SK-N-MC (cell line): ENCODE measurements at regions not wholly inside any gene's neighbourhood (a gene's known extent, or its start where the extent isn't known, plus 50 kb on each side); places are given as distances from the start of the nearest gene placed in this dataset.

Source experiments
- DNase-seq: peaks from one replicate; pipeline ENCODE4 v3.0.0-alpha.2; 2011; ENCODE audit warnings: low read depth, low spot score
- H3K27ac ChIP-seq: fragments of 200-600 bp; sonication (generic); 2 replicates; pipeline ENCODE4 v1.5.1; 2016; ENCODE audit warnings: mixed run types
- H3K36me3 ChIP-seq: fragments of 200-600 bp; sonication (generic); 2 replicates; pipeline ENCODE4 v1.6.1; 2017; ENCODE audit warnings: antibody characterized with exemption, low read length, mixed read lengths; ENCODE audit not compliant: insufficient read depth
- H3K4me3 ChIP-seq: fragments of 200-600 bp; sonication (generic); 2 replicates; pipeline ENCODE4 v1.5.1; 2016
- H3K9ac ChIP-seq: fragments of 200-600 bp; sonication (generic); 2 replicates; pipeline ENCODE4 v1.8.0; 2017; ENCODE audit warnings: mixed run types, mixed read lengths; ENCODE audit not compliant: insufficient read length
- H3K9me3 ChIP-seq: fragments of 200-600 bp; sonication (generic); 2 replicates; pipeline ENCODE4 v1.6.1; 2017; ENCODE audit warnings: low read depth, mild to moderate bottlenecking, antibody characterized with exemption, low read length, moderate library complexity, mixed read lengths
- EZH2 ChIP-seq: fragments of 200-600 bp; sonication (generic); IDR thresholded peaks from one replicate; pipeline ENCODE4 v1.6.1; 2017; ENCODE audit warnings: antibody characterized with exemption
- FOXP2 ChIP-seq: optimal IDR thresholded peaks from 2 replicates; pipeline ENCODE3; 2011; ENCODE audit warnings: mild to moderate bottlenecking, moderate library complexity; ENCODE audit not compliant: insufficient read depth; ENCODE audit errors: extremely low read length, control extremely low read depth
- POLR2AphosphoS5 ChIP-seq: IDR thresholded peaks from 2 replicates; pipeline ENCODE4 v1.6.1; 2012; ENCODE audit warnings: mild to moderate bottlenecking, low read depth, low read length, borderline replicate concordance

DNA sequence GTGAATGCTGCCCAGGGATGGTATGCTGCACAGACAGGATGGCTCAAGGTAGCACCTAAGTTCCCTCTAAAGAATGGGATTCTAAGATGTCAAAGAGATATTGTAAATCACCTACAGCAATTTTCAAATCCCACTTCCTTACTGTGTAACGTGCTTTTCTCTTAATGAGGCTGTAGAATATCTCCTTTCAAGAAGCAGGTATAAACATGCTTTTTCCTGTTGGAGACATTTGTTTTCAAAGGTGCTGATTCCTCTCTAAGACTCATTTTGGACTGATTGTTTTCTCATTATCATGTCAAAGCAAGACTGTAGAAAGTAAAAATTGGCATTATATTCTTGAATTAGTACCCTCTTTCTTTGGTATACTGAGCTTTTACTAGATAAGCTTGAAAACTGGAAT is 412.6 kb upstream of the PAPPA start:
- peaks cover 4% of the 10 kb centered on the region; the same call in 1 of the 2 replicates for H3K36me3 ChIP-seq
- H3K4me3 ChIP-seq, result no peak overlapping the region
- no peak for TF ChIP-seq FOXP2
- TF ChIP-seq POLR2AphosphoS5, result no peak
- no peak for TF ChIP-seq EZH2
- H3K27ac ChIP-seq, result no peak overlapping the region
- no peak for DNase-seq
- no peak overlapping the region for H3K9ac ChIP-seq
- peaks cover 8% of the 10 kb centered on the region; the same call in 1 of the 2 replicates for H3K9me3 ChIP-seq

DNA sequence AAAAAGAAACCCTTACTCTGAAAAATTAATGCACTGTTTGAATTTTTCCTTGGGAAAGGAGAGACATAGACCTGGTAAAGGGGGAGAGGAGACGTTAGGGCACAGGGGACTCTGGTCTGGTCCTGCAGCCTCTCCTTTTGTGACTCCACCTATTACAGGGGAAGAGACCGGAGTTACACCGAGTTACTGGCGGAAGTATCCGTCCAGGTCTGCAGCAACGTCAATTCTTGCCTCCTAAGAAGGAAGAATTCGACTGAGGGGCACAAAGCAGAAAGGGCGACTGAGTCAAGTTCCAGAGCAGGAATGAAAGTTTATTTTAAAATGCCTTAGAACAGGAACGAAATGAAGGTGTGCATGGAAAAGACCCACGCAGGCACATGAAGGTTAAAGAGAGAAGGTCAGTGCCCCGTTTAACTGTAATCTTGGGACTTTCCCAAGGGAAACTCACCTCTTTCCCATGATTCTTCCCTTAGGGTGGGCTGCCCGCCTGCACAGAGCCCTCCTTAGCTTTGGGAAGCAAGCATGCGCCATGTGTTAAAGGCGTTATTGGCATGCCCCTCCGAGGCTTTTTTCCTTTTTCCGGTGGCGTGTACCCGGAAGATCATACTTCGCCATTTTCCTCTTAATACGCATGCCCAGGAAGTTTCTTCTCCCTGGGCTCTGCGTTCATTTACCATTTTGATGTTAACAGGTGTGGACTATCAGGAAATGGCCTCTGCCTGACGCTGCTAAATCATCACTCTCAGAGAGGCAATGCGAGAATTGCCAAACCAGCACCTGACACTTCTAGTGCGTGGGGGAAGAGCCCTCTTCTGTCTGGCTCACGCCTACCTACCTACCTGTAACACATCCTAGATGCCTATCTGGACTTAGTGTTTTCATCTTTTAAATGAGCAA is 409.6 kb upstream of the PAPPA start:
- no peak for TF ChIP-seq EZH2
- no peak for TF ChIP-seq POLR2AphosphoS5
- no peak for TF ChIP-seq FOXP2

DNA sequence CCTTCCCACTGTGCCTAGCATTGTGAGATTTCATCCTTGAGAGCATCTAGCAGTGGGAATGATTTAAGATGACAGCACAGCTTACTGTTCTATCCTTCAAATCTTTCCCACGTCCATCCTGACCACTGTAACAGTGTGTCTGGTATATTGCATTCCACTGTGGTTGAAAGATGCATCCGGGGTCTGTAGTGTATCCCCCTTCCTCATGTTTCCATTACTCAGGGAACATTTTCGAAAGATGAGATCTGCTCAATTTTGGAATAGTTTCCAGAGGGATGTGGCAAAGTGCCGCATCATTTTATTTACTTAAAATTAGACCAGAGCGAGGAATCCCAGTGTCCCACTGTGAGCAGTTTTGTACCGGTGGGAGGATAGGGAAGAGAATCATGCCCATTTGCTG is 407.1 kb upstream of the PAPPA start:
- Histone ChIP-seq H3K4me3 (no peak overlapping the region), H3K27ac (no peak overlapping the region), H3K36me3 (no peaks in the 10 kb centered on the region), H3K9ac (no peak overlapping the region), H3K9me3 (no peaks in the 10 kb centered on the region)
- TF ChIP-seq EZH2, result no peak
- TF ChIP-seq FOXP2, result no peak
- no peak for TF ChIP-seq POLR2AphosphoS5
- DNase-seq, result no peak

More for the DNA sequence above, 409.6 kb upstream of the PAPPA start:
- no peaks in the 10 kb centered on the region for H3K9me3 ChIP-seq
- no peak overlapping the region for H3K27ac ChIP-seq
- no peak for DNase-seq
- H3K9ac ChIP-seq, result no peak overlapping the region
- H3K36me3 ChIP-seq, result no peaks in the 10 kb centered on the region
- H3K4me3 ChIP-seq, result no peak overlapping the region

DNA sequence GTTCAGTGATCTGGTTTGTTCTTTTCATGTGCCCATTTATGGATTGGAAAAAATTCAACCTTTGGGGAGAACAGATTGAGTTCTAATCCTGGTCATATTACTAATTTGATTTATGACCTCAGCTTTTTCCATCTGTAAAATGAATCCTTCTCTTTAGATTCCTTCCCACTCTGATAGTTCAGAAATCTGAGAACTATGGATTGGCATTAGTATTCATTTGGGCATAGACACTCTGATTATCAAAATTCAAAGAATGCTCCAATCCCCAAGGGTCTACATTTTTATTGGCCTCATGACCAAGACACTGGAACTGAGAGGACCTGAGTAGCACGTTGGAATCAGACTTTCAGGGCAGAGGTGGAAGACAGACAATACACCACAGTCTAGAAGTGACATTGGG is 405.9 kb upstream of the PAPPA start:
- TF ChIP-seq FOXP2 (no peak), POLR2AphosphoS5 (no peak), EZH2 (no peak)
- Histone ChIP-seq H3K27ac (no peak overlapping the region), H3K4me3 (no peak overlapping the region), H3K36me3 (no peaks in the 10 kb centered on the region), H3K9ac (no peak overlapping the region), H3K9me3 (no peaks in the 10 kb centered on the region)
- no peak for DNase-seq

DNA sequence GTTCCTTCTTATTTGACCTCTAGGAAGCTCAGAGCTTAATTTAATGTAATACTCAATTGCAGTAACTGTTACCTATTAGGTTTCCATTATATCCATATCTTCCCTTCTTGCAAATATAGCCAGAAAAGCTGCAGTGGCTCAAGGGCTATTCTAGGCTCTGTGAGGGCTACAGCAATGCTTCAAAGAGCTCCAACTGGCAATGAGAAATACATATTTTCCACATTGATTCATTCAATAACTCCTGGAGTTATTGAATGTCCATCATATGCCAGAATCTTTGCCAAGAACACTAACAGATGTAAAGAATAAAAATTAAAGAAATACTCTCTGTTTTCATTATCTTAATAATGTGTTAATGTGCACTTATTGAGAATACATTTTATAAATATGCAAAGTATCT is 396.9 kb upstream of the PAPPA start:
- no peak for TF ChIP-seq POLR2AphosphoS5
- TF ChIP-seq FOXP2, result no peak
- TF ChIP-seq EZH2, result no peak
- no peak for DNase-seq
- H3K4me3 ChIP-seq, result no peak overlapping the region
- no peaks in the 10 kb centered on the region for H3K9me3 ChIP-seq
- H3K9ac ChIP-seq, result no peak overlapping the region
- no peaks in the 10 kb centered on the region for H3K36me3 ChIP-seq
- H3K27ac ChIP-seq, result no peak overlapping the region

DNA sequence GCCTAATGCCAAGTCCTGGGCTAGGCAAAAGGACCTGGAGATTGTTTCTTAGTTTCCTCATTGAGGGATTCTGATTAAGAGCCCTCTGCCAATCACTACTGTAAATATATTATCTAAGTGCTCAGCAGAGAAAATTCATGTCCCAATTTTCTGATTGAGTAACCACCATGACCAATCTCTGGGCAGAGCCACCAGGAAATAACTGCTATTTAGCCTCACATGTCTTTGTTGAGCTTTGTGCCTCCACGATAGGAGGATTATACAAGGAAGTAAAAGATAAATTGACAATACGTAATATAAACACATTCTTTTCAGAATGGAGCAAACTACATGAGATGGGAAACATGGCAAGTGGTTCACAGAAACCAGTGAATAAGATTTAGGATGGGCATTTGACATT is 396.1 kb upstream of the PAPPA start:
- no peak overlapping the region for H3K4me3 ChIP-seq
- H3K9me3 ChIP-seq, result no peaks in the 10 kb centered on the region
- H3K36me3 ChIP-seq, result no peaks in the 10 kb centered on the region
- H3K27ac ChIP-seq, result no peak overlapping the region
- H3K9ac ChIP-seq, result no peak overlapping the region
- DNase-seq, result no peak
- TF ChIP-seq FOXP2 (no peak), EZH2 (no peak), POLR2AphosphoS5 (no peak)

DNA sequence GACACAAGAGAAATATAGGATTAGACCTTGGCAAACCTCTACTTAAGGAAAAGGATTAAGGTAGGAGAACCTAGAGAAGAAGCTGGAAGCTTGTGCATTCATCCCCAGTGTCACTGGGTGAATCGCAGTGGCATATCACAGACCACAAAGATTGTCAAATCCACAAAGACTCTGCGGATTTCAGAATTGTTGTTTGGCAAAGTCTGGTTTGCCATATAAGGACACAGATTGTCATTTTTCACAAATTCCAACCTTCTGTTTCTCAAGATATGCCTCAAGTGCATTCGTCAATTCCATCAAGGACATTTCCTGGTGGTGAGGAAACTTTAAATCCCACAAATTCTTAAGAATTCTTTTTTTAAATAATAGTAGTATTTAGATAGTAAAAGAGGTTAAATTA is 395.1 kb upstream of the PAPPA start:
- TF ChIP-seq EZH2, result no peak
- TF ChIP-seq FOXP2, result no peak
- no peak for TF ChIP-seq POLR2AphosphoS5
- no peak overlapping the region for H3K9ac ChIP-seq

DNA sequence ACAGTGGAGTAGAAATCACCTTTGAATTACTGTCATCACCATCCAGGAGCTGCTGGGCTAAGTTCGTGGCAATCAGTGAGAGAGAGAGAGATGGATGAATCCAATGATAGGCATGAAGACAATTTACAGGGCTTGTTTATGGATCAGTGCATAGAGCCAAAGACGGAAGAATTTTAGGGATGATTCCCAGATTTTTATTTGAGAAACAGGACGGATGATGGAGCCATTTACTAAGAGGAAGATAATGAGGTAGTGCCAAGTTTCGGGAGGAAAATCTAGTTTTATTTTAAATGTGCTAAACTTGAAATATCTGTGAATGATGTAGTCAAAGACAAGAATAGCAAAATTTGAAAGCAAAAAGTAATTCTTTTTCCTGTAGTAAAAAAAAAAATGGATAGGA is 394.2 kb upstream of the PAPPA start:
- H3K9ac ChIP-seq, result no peak overlapping the region
- H3K36me3 ChIP-seq, result no peaks in the 10 kb centered on the region
- H3K9me3 ChIP-seq, result no peaks in the 10 kb centered on the region
- TF ChIP-seq POLR2AphosphoS5, result no peak
- TF ChIP-seq EZH2, result no peak
- no peak for TF ChIP-seq FOXP2
- no peak for DNase-seq
- H3K4me3 ChIP-seq, result no peak overlapping the region
- no peak overlapping the region for H3K27ac ChIP-seq

More for the DNA sequence above, 395.1 kb upstream of the PAPPA start:
- Histone ChIP-seq H3K9me3 (no peaks in the 10 kb centered on the region), H3K36me3 (no peaks in the 10 kb centered on the region), H3K4me3 (no peak overlapping the region), H3K27ac (no peak overlapping the region)
- no peak for DNase-seq
